Activated naive CD4-positive, alpha-beta T cell treated with anti-CD3 and anti-CD28 coated beads, Interleukin-2, amount 50 U/mL, for 24 hours (primary cell): ENCODE measurements at regions not wholly inside any gene's neighbourhood (a gene's known extent, or its start where the extent isn't known, plus 50 kb on each side); places are given as distances from the start of the nearest gene placed in this dataset.

Experiments used
- H3K27ac Mint-ChIP-seq: one replicate; pipeline ENCODE4 v1.8.0; 2021; ENCODE audit warnings: mild to moderate bottlenecking, mixed read lengths
- H3K27me3 Mint-ChIP-seq: one replicate; pipeline ENCODE4 v1.8.0; 2021; ENCODE audit warnings: mixed read lengths
- H3K36me3 Mint-ChIP-seq: one replicate; pipeline ENCODE4 v1.8.0; 2021; ENCODE audit warnings: mixed read lengths
- H3K4me1 Mint-ChIP-seq: one replicate; pipeline ENCODE4 v1.8.0; 2021; ENCODE audit warnings: mixed read lengths
- H3K4me3 Mint-ChIP-seq: one replicate; pipeline ENCODE4 v1.8.0; 2021; ENCODE audit warnings: mild to moderate bottlenecking, mixed read lengths
- H3K9me3 Mint-ChIP-seq: one replicate; pipeline ENCODE4 v1.8.0; 2021; ENCODE audit warnings: mixed read lengths

DNA sequence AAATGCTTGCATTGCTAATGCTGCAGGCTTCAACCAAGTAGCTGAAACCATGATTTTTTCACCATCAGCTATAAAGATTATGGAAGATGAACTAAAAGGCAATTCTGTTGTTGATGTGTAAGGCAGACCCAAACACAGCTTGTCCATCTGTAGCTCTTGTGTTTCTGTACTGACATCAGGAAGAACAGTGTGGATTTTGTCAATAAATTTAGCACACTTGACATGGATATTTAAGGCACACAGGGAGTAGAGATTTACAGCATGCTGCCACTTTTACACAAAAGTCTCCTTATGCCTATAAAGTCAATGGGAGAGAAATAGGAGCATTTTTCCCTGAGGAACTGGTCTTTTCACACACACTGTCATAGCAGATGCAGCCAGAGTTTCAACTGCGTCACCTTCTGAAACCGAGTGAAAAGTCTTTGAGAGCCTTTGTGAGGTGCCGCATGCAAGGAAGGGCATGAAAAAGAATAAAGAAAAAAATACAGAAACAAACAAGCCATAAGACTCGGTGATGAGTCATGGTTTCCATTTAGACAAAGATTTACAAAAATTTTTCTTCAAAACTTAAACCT lies 261.4 kb upstream of the TFAP2D start:
- Mint-ChIP-seq H3K4me1 (no peaks in the 10 kb centered on the region), H3K4me3 (no peak overlapping the region), H3K9me3 (peaks cover 6% of the 10 kb centered on the region), H3K36me3 (no peaks in the 10 kb centered on the region), H3K27ac (no peak overlapping the region), H3K27me3 (no peaks in the 10 kb centered on the region)

DNA sequence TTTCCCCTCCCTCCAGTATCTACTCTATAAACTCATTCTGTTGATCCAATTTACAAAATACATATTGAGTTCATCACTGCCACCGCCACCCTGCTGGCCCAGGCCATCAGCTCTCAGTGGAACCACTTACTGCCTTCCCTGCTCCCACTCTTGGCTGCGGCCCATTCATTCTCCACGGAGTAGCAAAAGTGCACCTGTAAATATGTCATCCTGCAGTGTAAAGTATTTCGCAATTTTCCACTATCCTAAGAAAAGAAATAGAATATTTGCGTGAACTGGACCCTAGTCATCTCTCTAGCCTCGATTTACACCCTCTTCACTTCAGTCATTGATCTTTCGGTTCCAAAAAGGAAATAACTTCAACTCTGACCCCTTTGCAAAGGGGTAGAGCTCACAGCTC lies 258.3 kb upstream of the TFAP2D start:
- no peaks in the 10 kb centered on the region for H3K36me3 Mint-ChIP-seq
- no peaks in the 10 kb centered on the region for H3K27me3 Mint-ChIP-seq
- no peak overlapping the region for H3K4me3 Mint-ChIP-seq
- H3K9me3 Mint-ChIP-seq, result peaks cover 6% of the 10 kb centered on the region
- no peak overlapping the region for H3K27ac Mint-ChIP-seq
- H3K4me1 Mint-ChIP-seq, result no peaks in the 10 kb centered on the region

DNA sequence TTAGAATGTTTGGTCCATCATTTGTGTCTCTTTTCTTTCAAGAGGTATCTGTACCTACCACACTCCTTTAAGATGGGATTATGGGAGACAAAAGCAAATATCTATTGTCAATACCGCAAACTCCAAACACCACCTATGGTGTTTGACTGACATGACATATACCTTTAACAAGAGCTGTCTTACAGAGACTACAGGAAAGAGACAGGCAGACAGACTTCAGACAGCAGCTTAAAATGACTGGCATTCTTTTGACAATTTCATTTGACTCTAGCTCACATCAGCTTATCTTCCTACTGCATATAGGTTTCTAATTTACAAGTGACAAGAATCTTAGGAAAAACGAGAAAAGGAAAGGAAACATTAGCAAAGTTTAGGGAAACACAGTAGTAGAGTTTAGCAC lies 256.0 kb upstream of the TFAP2D start:
- H3K4me3 Mint-ChIP-seq, result no peak overlapping the region
- no peaks in the 10 kb centered on the region for H3K27me3 Mint-ChIP-seq
- no peaks in the 10 kb centered on the region for H3K36me3 Mint-ChIP-seq
- no peaks in the 10 kb centered on the region for H3K4me1 Mint-ChIP-seq
- peaks cover 6% of the 10 kb centered on the region for H3K9me3 Mint-ChIP-seq
- no peak overlapping the region for H3K27ac Mint-ChIP-seq

DNA sequence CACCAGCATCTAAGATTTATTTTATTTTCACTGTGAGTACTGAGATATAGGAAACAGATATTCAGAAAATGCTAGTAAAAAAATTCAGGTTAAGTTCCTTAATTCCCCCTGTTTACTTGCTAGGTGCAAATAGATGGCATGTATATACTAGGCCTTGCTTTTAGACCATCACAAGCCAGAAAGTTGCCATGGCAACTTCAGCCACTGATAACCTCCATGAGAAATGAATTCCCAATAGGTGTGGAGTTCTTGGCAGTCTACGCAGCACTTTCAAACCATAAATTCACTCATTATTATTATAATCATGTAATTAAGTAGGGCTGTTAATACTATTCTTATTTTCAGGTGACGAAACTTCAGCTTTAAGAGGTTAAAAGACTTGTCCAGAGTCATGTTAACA lies 251.6 kb upstream of the TFAP2D start:
- no peaks in the 10 kb centered on the region for H3K36me3 Mint-ChIP-seq
- H3K27me3 Mint-ChIP-seq, result no peaks in the 10 kb centered on the region
- H3K9me3 Mint-ChIP-seq, result no peaks in the 10 kb centered on the region
- no peak overlapping the region for H3K4me3 Mint-ChIP-seq
- H3K4me1 Mint-ChIP-seq, result no peaks in the 10 kb centered on the region
- H3K27ac Mint-ChIP-seq, result no peak overlapping the region

DNA sequence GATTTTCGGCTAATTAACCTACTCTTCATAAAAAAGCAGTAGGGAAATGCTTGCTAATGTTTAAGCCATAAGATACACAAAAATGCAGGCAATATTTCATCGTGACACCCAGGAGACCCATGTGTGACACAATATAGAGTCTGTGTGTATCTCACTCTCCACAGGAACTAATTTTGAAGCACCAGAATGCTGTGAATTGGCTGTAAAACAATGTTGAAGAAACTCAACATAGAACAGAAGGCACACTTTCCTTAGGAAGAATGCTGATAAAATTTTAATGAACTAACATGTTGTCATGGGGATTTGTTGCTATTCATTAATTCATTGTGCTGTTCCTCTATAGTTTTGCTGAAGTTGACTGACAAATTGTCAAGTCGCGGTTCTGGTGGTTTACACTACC lies 249.4 kb upstream of the TFAP2D start:
- H3K36me3 Mint-ChIP-seq, result no peaks in the 10 kb centered on the region
- H3K27me3 Mint-ChIP-seq, result no peaks in the 10 kb centered on the region
- H3K4me1 Mint-ChIP-seq, result no peaks in the 10 kb centered on the region

DNA sequence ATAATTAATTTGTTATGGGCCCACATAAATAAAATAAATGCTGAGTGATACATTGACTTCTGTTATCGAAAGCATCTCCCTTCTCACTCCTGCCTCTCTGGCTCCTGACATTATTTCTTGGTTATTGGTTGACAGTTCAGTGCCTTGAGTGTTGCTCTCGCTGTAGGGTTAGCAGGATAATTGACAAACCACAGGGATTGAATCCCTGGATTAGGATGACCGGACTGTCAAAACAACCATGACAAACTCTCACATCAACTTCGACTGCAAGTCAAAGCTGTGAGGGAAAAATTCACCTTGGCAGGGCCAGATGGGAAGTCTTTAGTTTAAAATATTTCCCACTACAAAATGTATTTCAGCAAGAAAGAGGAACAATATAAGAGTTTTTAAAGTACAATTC lies 245.4 kb upstream of the TFAP2D start:
- no peak overlapping the region for H3K27ac Mint-ChIP-seq
- H3K4me1 Mint-ChIP-seq, result no peaks in the 10 kb centered on the region
- H3K36me3 Mint-ChIP-seq, result no peaks in the 10 kb centered on the region
- H3K4me3 Mint-ChIP-seq, result no peak overlapping the region
- H3K9me3 Mint-ChIP-seq, result no peaks in the 10 kb centered on the region
- H3K27me3 Mint-ChIP-seq, result no peaks in the 10 kb centered on the region

More for the DNA sequence above, 249.4 kb upstream of the TFAP2D start:
- no peak overlapping the region for H3K4me3 Mint-ChIP-seq
- H3K27ac Mint-ChIP-seq, result no peak overlapping the region
- H3K9me3 Mint-ChIP-seq, result no peaks in the 10 kb centered on the region

DNA sequence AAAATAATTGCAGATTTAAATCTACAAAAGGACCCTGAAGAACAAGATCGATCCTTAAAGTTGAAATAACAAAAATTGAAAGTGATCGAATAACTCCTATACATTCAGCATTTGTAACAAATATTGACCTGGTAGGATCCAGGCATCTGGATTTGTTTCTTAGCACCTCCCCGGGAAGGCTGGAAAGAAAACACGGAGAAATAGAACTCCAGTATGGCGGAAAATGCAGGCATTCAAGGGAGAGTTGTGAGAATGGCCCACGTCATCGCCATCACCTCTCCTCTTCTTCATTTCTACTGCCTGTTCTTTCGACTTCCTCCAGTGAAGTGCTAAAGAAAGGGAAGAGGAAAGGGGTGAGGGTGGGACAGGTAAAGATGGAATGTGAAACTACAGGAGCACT lies 242.3 kb upstream of the TFAP2D start:
- Mint-ChIP-seq H3K36me3 (no peaks in the 10 kb centered on the region), H3K4me3 (no peak overlapping the region), H3K9me3 (no peaks in the 10 kb centered on the region), H3K27me3 (no peaks in the 10 kb centered on the region), H3K27ac (no peak overlapping the region), H3K4me1 (no peaks in the 10 kb centered on the region)

DNA sequence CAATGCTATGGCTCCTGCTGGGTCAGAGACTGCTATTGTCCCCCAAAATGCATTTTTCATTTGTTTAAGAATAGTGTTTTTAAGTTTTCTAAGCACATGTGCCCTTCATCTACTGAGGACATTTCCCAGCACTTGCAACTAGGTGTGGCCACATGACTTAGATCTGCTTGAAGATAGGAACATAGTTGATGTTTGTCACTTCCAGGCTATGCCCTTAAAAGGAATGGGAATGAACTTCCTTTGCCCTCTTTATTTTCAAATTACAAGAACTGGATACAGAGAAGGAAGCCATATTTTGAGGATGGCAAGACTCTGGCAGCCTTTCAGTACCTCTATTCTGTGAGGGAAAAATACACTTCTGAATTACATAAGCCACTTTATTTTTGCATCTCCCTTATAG lies 203.0 kb upstream of the TFAP2D start:
- H3K36me3 Mint-ChIP-seq, result no peaks in the 10 kb centered on the region
- no peak overlapping the region for H3K4me3 Mint-ChIP-seq
- H3K27me3 Mint-ChIP-seq, result no peaks in the 10 kb centered on the region
- no peak overlapping the region for H3K27ac Mint-ChIP-seq
- no peaks in the 10 kb centered on the region for H3K4me1 Mint-ChIP-seq
- no peaks in the 10 kb centered on the region for H3K9me3 Mint-ChIP-seq

DNA sequence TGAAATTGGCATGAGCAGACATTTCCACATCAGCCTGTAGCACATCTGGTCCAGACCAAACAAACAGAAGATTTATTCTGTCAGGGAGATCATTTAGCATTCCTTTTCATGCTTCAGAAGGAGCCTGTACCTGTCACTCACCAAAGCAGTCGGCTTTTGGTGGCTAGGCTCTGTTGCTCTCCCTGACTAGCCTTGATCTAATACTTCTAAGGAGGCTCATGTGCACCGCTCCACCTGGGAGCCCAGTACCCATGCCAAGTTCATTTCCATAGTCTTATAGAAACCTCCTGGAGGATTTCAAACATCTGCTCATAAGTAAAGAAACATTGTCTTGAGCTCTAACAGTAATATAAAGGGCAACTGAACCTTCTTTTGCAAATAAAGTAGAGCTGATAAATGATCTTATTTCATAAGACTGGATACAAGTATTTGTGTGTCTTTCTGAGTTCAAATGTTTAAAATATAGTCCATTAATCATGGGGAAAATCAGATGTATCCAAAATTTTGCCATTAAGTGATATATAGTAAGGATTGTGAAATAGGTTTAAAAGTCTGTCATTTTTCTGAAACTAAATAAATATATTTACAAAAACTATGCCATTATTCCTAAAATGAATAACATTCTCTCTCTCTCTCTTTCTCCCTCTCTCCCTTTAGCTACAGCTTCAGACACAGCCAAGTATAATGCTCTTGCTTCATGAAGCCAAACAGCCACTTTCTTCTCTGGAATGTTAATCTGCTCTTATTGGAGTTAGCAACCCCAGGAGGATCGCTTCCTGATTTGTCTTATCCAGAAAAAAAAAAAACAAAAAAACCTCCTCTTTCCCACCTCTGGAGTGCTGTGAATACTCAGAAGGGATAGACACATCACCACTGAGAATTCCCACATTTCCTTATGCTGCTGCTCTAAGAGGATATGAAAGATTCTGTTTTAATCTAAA lies 192.7 kb upstream of the TFAP2D start:
- Mint-ChIP-seq H3K9me3 (no peaks in the 10 kb centered on the region), H3K27me3 (no peaks in the 10 kb centered on the region), H3K4me1 (no peaks in the 10 kb centered on the region), H3K4me3 (no peak overlapping the region), H3K36me3 (no peaks in the 10 kb centered on the region), H3K27ac (no peak overlapping the region)

DNA sequence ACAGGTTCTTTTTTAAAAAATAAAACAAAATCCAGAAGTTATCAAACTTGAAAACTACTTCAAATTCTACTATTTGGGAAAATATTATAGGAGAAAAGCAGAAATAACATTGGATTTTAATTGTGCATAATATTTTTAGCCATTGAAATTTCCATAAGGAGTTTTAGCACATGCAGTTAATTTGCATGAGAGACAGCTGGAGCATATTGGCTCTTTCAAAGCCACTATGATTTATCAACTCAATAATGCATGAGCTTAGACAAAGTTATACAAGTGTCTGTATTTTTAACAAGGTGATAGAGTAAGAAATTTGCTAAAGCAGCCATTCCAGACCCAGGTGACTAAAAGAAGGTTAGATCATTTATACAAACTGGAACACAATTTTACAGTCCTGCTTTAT lies 189.0 kb upstream of the TFAP2D start:
- H3K27me3 Mint-ChIP-seq, result no peaks in the 10 kb centered on the region
- peaks cover 8% of the 10 kb centered on the region for H3K9me3 Mint-ChIP-seq
- H3K4me1 Mint-ChIP-seq, result no peaks in the 10 kb centered on the region
- H3K27ac Mint-ChIP-seq, result no peak overlapping the region
- no peaks in the 10 kb centered on the region for H3K36me3 Mint-ChIP-seq
- no peak overlapping the region for H3K4me3 Mint-ChIP-seq

DNA sequence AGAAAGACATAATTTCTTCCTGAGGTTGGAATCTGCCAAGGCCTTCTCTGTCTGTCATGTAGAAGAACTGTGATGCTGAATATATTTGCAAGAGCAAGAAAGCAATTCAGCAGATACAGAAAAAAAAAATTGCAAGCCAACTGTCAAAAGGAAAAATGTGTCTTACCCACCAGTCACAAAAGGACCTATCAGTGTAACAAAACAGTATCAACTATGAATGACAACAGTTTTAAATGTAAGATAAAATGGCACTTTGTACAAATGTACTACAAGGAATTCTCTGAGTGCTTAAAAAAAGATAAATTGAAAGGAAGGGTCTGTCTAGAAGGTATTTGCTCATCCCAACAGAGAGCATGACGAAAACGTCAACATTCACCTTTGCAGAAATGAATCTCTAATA lies 185.3 kb upstream of the TFAP2D start:
- H3K9me3 Mint-ChIP-seq, result peaks cover 8% of the 10 kb centered on the region
- H3K4me1 Mint-ChIP-seq, result no peaks in the 10 kb centered on the region
- no peak overlapping the region for H3K4me3 Mint-ChIP-seq
- H3K27me3 Mint-ChIP-seq, result no peaks in the 10 kb centered on the region
- no peak overlapping the region for H3K27ac Mint-ChIP-seq
- H3K36me3 Mint-ChIP-seq, result no peaks in the 10 kb centered on the region

DNA sequence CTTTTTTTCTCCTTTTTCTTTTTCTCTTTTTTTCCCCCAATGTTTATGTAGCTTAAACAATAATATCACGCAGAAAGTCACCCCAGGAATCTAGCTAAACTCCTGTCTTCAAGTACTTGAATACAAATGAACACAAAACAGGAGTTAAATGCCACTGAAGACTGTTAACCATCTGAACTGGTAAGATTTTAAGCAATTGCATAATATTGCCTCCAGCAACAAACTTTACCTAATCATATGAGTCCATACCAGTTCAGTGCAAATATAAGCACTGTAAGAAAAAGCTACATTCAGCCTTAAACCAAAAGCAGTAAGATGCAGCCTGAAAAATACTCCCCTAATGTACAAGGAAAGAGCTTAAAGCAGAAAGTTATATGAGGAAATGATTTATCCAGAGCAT lies 173.9 kb upstream of the TFAP2D start:
- Mint-ChIP-seq H3K36me3 (no peaks in the 10 kb centered on the region), H3K4me1 (no peaks in the 10 kb centered on the region)

DNA sequence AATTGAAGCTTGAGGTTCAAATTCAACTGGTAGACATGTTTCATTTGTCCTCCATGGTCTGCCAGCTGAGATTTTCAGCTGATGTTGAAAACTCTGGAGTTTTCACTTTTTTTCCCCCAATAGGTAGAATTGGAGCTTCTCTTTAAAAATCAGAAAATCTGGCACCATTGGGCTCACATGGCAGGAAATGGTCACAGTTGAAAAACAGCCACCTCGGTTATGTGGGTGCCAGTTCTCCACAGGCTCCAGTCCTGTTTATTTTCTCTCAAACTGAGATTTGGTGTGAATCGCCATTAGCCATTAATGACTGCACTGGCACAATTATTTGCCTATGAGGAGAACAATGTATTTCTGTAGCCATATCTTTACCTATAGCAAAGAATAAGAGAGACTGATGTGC lies 171.4 kb upstream of the TFAP2D start:
- no peaks in the 10 kb centered on the region for H3K36me3 Mint-ChIP-seq
- H3K27ac Mint-ChIP-seq, result no peak overlapping the region
- no peaks in the 10 kb centered on the region for H3K9me3 Mint-ChIP-seq
- no peak overlapping the region for H3K4me3 Mint-ChIP-seq
- no peaks in the 10 kb centered on the region for H3K4me1 Mint-ChIP-seq
- no peaks in the 10 kb centered on the region for H3K27me3 Mint-ChIP-seq

More for the DNA sequence above, 173.9 kb upstream of the TFAP2D start:
- H3K9me3 Mint-ChIP-seq, result no peaks in the 10 kb centered on the region
- no peaks in the 10 kb centered on the region for H3K27me3 Mint-ChIP-seq
- no peak overlapping the region for H3K4me3 Mint-ChIP-seq
- no peak overlapping the region for H3K27ac Mint-ChIP-seq

DNA sequence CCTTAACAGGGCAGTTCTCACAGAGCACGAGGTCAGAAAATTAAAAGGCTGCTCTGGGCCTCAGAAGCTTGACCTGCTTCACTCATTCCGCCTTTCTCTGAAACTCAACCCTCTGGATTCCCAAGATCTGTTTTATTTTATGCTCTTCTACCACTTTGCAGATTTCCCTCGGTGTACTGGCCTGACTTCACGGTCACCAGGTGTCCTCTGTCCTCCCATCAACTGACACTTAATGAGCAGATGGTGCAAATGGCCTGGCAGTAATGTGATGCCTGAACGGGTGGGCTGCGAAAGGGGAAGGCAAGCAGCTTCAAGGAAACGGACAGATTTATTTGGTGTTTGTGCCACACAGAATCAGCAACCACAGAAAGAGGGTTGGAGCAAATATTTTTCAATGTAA lies 169.7 kb upstream of the TFAP2D start:
- Mint-ChIP-seq H3K4me3 (no peak overlapping the region), H3K4me1 (no peaks in the 10 kb centered on the region), H3K9me3 (no peaks in the 10 kb centered on the region), H3K36me3 (no peaks in the 10 kb centered on the region), H3K27ac (no peak overlapping the region), H3K27me3 (no peaks in the 10 kb centered on the region)

DNA sequence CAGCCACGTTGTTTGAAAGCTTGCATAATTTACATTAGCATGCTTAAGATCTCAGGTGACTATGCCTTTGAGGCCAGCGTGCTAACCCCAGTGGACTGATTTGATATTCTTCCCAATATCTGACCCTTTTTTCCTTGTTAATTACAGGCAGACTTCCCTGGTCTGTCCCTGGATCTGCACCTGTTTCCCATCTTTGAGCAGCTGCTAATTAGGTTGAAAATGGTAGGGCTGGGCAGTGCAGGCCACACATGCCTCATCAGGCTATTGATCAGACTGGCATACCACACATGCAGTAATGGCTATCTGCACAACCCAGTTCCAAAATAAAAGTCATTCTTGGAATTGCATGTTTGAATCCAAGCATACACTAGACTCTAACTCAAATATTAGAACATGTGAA lies 164.3 kb upstream of the TFAP2D start:
- no peak overlapping the region for H3K4me3 Mint-ChIP-seq
- H3K36me3 Mint-ChIP-seq, result no peaks in the 10 kb centered on the region
- H3K27ac Mint-ChIP-seq, result no peak overlapping the region
- no peaks in the 10 kb centered on the region for H3K9me3 Mint-ChIP-seq
- no peaks in the 10 kb centered on the region for H3K4me1 Mint-ChIP-seq
- H3K27me3 Mint-ChIP-seq, result no peaks in the 10 kb centered on the region

DNA sequence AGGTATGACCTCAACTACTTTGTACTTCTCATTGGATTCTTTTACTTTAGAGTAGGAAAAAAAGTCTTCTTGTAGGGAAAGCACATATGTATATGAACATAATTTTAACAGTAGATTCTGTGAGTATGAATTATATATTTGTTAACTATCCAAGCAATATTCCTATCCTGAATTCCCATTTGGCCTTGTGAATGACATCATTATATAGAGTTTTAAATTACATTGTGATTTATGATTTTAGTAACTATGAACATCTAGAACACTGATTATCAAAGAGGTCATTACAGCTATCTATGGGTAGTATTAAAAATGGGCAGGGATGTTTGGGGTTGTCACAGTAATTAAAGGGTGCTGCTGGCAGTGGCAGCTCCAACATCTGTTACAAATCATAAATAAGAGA lies 163.9 kb upstream of the TFAP2D start:
- Mint-ChIP-seq H3K4me1 (no peaks in the 10 kb centered on the region), H3K27ac (no peak overlapping the region), H3K4me3 (no peak overlapping the region), H3K9me3 (no peaks in the 10 kb centered on the region), H3K27me3 (no peaks in the 10 kb centered on the region), H3K36me3 (no peaks in the 10 kb centered on the region)
